Esophagus squamous epithelium (tissue), 5 donors: ENCODE measurements at regions not wholly inside any gene's neighbourhood (a gene's known extent, or its start where the extent isn't known, plus 50 kb on each side); places are given as distances from the start of the nearest gene placed in this dataset.

Experiments used
- DNase-seq: peaks from one replicate; lab custom pipeline; 2025; lab: John Stamatoyannopoulos, UW
- H3K27ac ChIP-seq, 4 donors: fragments of 200-600 bp; sonication (generic); one replicate each; pipeline ENCODE4 v1.5.1; 2016 to 2019; ENCODE audit warnings: mild to moderate bottlenecking in 1 of 4
- H3K27me3 ChIP-seq, 4 donors: fragments of 200-600 bp; sonication (generic); 1 replicate in 3 of 4; 2 replicates in 1 of 4; pipeline versions ENCODE4 v1.5.1 to v1.6.0; 2017 to 2021; ENCODE audit warnings: antibody characterized with exemption in 1 of 4
- H3K36me3 ChIP-seq, 3 donors: fragments of 200-600 bp; sonication (generic); one replicate each; pipeline ENCODE4 v1.5.1; 2016 to 2019
- H3K4me1 ChIP-seq, 3 donors: fragments of 200-600 bp; sonication (generic); one replicate each; pipeline ENCODE4 v1.5.1; 2017 to 2019
- H3K4me3 ChIP-seq, 4 donors: fragments of 200-600 bp; sonication (generic); 1 replicate in 3 of 4; 2 replicates in 1 of 4; pipeline ENCODE4 v1.5.1; 2016 to 2019; ENCODE audit warnings: mild to moderate bottlenecking in 2 of 4, moderate library complexity in 1 of 4
- H3K9me3 ChIP-seq, 3 donors: fragments of 200-600 bp; sonication (generic); one replicate each; pipeline ENCODE4 v1.5.1; 2016 to 2019
- POLR2A ChIP-seq, 4 donors: fragments of 450-650 bp; IDR thresholded peaks; one replicate each; pipeline ENCODE4 v1.6.1; 2017; ENCODE audit warnings: antibody characterized with exemption in 4 of 4, mild to moderate bottlenecking in 4 of 4, moderate library complexity in 3 of 4
- WGBS, 2 donors: methylation state at CpG; one replicate each; pipeline ENCODE4 v1.1.5; 2018; 5-methylcytosine and 5-hydroxymethylcytosine counted together
- intact Hi-C: fragments of 100-400 bp; cut with DNase I; formaldehyde crosslinking; loops from one replicate; pipeline ENCODE4 v1.15.0; 2022
- TF ChIP-seq, protein P1 (sequence below), 6 experiments: fragments of 450-650 bp in 4 of 6; fragments of 200-600 bp in 2 of 6; sonication (generic) in 2 of 6; IDR thresholded peaks; one replicate each; pipeline ENCODE4 v1.5.1; 2016 to 2019; ENCODE audit warnings: antibody characterized with exemption in 6 of 6, mild to moderate bottlenecking in 4 of 6, moderate library complexity in 4 of 6
- donor health status: DM: yes; HTN: yes; CAD: no.

DNA sequence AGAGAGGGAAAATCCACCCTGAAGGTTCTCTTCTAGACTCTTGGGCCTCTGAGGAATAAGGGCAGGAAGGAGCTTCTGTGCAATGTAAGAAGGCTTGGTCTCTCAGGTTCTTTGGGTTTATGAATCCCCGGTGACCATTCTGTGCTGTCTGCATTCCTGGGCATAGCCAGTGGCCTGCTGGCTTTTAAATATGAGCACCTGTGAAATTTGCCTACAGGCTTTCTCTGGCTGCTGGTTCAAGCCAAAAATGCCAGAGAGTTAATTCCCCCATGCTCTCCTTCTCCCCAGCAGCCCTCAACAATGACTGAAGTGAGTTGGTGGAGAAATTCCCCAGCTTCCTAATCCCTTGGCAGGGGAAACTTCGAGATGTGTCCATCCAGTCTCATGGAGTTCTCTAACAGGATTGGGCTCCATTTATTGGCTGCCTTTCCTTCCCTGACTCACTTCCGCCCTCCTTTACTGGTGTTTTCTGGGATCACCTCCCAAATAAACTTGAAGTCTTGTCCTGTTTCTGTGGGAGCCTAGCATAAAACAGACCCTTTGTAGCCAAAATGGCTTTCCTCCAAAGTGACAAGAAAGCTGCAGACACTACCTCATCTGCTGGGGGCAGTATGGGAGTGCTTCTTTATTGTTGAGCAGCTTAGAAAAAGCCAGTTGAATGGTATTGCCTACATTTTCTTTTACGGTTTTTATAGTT, 179.4 kb upstream of the CASK start:
- WGBS, 2 donors, result 57 to 65% methylated on average over 2 to 4 of the region's 4 CpGs
- H3K4me1 ChIP-seq, result no peaks in the 10 kb centered on the region
- H3K4me3 ChIP-seq, result no peak overlapping the region
- TF ChIP-seq, protein P1, sequence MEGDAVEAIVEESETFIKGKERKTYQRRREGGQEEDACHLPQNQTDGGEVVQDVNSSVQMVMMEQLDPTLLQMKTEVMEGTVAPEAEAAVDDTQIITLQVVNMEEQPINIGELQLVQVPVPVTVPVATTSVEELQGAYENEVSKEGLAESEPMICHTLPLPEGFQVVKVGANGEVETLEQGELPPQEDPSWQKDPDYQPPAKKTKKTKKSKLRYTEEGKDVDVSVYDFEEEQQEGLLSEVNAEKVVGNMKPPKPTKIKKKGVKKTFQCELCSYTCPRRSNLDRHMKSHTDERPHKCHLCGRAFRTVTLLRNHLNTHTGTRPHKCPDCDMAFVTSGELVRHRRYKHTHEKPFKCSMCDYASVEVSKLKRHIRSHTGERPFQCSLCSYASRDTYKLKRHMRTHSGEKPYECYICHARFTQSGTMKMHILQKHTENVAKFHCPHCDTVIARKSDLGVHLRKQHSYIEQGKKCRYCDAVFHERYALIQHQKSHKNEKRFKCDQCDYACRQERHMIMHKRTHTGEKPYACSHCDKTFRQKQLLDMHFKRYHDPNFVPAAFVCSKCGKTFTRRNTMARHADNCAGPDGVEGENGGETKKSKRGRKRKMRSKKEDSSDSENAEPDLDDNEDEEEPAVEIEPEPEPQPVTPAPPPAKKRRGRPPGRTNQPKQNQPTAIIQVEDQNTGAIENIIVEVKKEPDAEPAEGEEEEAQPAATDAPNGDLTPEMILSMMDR (IDR thresholded peaks at IDR 0.05), result no peak
- no peak for TF ChIP-seq POLR2A (IDR thresholded peaks at IDR 0.05)
- H3K9me3 ChIP-seq, result no peaks in the 10 kb centered on the region
- no peak overlapping the region for H3K27ac ChIP-seq
- H3K36me3 ChIP-seq, result no peaks in the 10 kb centered on the region
- H3K27me3 ChIP-seq, result no peaks in the 10 kb centered on the region
- intact Hi-C loops, result no loop called here
- DNase-seq, result no peak

DNA sequence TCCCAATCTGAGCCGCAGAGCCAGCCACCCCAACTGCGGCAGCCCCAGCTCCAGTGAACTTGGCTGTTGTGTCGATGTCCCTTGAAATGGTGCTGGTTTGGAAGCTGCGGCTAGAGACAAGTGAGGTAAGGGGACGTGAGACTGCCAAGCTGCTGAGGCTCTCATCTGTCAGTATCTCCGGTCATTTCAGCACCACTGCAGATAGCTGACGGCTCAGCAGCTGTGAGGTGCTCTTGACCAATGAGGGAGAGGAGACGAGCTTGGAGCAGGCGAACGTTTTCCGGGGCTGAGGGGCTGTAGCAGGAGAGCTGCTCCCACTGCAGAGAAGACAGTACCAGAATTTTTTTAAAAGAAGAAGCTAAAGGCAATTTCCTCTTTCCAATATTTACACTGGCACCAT, 175.5 kb upstream of the CASK start:
- H3K9me3 ChIP-seq, result no peaks in the 10 kb centered on the region
- H3K27me3 ChIP-seq, result no peaks in the 10 kb centered on the region
- TF ChIP-seq, protein P1 (IDR thresholded peaks at IDR 0.05), result no peak
- TF ChIP-seq POLR2A (IDR thresholded peaks at IDR 0.05), result no peak
- no peaks in the 10 kb centered on the region for H3K36me3 ChIP-seq
- no peaks in the 10 kb centered on the region for H3K4me1 ChIP-seq
- WGBS, 2 donors, result 81 to 84% methylated on average over 6 of the region's 11 CpGs
- no peak overlapping the region for H3K27ac ChIP-seq
- intact Hi-C loops, result no loop called here
- H3K4me3 ChIP-seq, result no peak overlapping the region
- DNase-seq, result no peak

GRCh38 chrX:42097486-42097885, 174.1 kb upstream of the CASK start:
- TF ChIP-seq POLR2A (IDR thresholded peaks at IDR 0.05), result no peak
- TF ChIP-seq, protein P1 (IDR thresholded peaks at IDR 0.05), result no peak
- intact Hi-C loops, result no loop called here
- H3K36me3 ChIP-seq, result no peaks in the 10 kb centered on the region
- no peaks in the 10 kb centered on the region for H3K9me3 ChIP-seq
- WGBS, 2 donors, result 70 to 90% methylated on average over 4 of the region's 4 CpGs
- no peaks in the 10 kb centered on the region for H3K27me3 ChIP-seq
- H3K27ac ChIP-seq, result no peak overlapping the region
- DNase-seq, result no peak
- H3K4me1 ChIP-seq, result no peaks in the 10 kb centered on the region
- no peak overlapping the region for H3K4me3 ChIP-seq

- H3K36me3 ChIP-seq, result no peaks in the 10 kb centered on the region
- WGBS, 2 donors, result 71 to 76% methylated on average over 9 of the region's 9 CpGs
- TF ChIP-seq POLR2A (IDR thresholded peaks at IDR 0.05), result no peak
- TF ChIP-seq, protein P1 (IDR thresholded peaks at IDR 0.05), result no peak
- no peaks in the 10 kb centered on the region for H3K9me3 ChIP-seq
- H3K27ac ChIP-seq, result no peak overlapping the region
- no peak for DNase-seq
- intact Hi-C loops, result no loop called here
- no peaks in the 10 kb centered on the region for H3K4me1 ChIP-seq
- H3K4me3 ChIP-seq, result no peak overlapping the region
- no peaks in the 10 kb centered on the region for H3K27me3 ChIP-seq
Observed at GRCh38 chrX:42096265-42096920, 173.0 kb upstream of the CASK start.

- DNase-seq, result no peak
- no peak overlapping the region for H3K4me3 ChIP-seq
- WGBS, 2 donors, result 54 to 58% methylated on average over 4 to 5 of the region's 5 CpGs
- intact Hi-C loops, result no loop called here
- no peaks in the 10 kb centered on the region for H3K4me1 ChIP-seq
- H3K36me3 ChIP-seq, result no peaks in the 10 kb centered on the region
- no peaks in the 10 kb centered on the region for H3K9me3 ChIP-seq
- no peak for TF ChIP-seq POLR2A (IDR thresholded peaks at IDR 0.05)
- TF ChIP-seq, protein P1 (IDR thresholded peaks at IDR 0.05), result no peak
- no peaks in the 10 kb centered on the region for H3K27me3 ChIP-seq
- H3K27ac ChIP-seq, result no peak overlapping the region
Observed at GRCh38 chrX:42094218-42094617, 170.9 kb upstream of the CASK start.
